OCI-LY7 (cell line): ENCODE measurements at regions not wholly inside any gene's neighbourhood (a gene's known extent, or its start where the extent isn't known, plus 50 kb on each side); places are given as distances from the start of the nearest gene placed in this dataset.

Experiments used
- BruUV-seq: library from RNA; stranded (reverse); fragments of 400-500 nt; replicated peaks from 2 replicates; lab custom pipeline; 2021; lab: Mats Ljungman, UMichigan
- CTCF ChIA-PET: fragments of 300-600 bp; sonication (Branson Sonifier 250); formaldehyde crosslinking; loops from one replicate; lab custom pipeline; 2022; ENCODE audit warnings: antibody characterized with exemption; ENCODE audit not compliant: unreplicated experiment; lab: Charles Lee
- POLR2A ChIA-PET: fragments of 300-600 bp; sonication (Branson Sonifier 250); formaldehyde crosslinking; loops from one replicate; lab custom pipeline; 2022; ENCODE audit warnings: antibody characterized with exemption; lab: Charles Lee
- DNase-seq: peaks from one replicate; pipeline ENCODE4 v3.0.0-alpha.2; 2015; ENCODE audit warnings: low spot score
- H2AFZ ChIP-seq: fragments of 200-600 bp; sonication (generic), shearing (Covaris generic); 2 replicates; pipeline ENCODE4 v1.6.1; 2014; ENCODE audit warnings: mild to moderate bottlenecking, antibody characterized with exemption, low read length, moderate library complexity
- H3K27ac ChIP-seq: fragments of 200-600 bp; sonication (generic); 2 replicates; pipeline ENCODE4 v1.5.1; 2014; ENCODE audit warnings: mixed run types, low read depth, mild to moderate bottlenecking, moderate library complexity, low read length, inconsistent platforms; ENCODE audit not compliant: poor library complexity, severe bottlenecking
- H3K36me3 ChIP-seq: fragments of 200-600 bp; sonication (generic); 2 replicates; pipeline ENCODE4 v1.6.1; 2014; ENCODE audit warnings: mild to moderate bottlenecking, antibody characterized with exemption, low read length, moderate library complexity, mixed read lengths; ENCODE audit not compliant: insufficient read depth
- H3K4me1 ChIP-seq: fragments of 200-600 bp; sonication (generic); 2 replicates; pipeline ENCODE4 v1.5.1; 2014; ENCODE audit warnings: mild to moderate bottlenecking, low read length; ENCODE audit not compliant: insufficient read depth, poor library complexity, severe bottlenecking
- H3K4me2 ChIP-seq: fragments of 200-600 bp; sonication (generic); 2 replicates; pipeline ENCODE4 v1.6.1; 2014; ENCODE audit warnings: mild to moderate bottlenecking, low read length
- H3K4me3 ChIP-seq: fragments of 200-600 bp; sonication (generic); 2 replicates; pipeline ENCODE4 v1.5.1; 2014; ENCODE audit warnings: mild to moderate bottlenecking, low read depth, low read length; ENCODE audit not compliant: poor library complexity, severe bottlenecking
- H3K79me2 ChIP-seq: fragments of 200-600 bp; sonication (generic); 2 replicates; pipeline ENCODE4 v1.6.1; 2016; ENCODE audit warnings: low read depth, mild to moderate bottlenecking, low read length, moderate library complexity, mixed read lengths; ENCODE audit not compliant: insufficient read depth
- H3K9me2 ChIP-seq: fragments of 200-600 bp; sonication (generic); 2 replicates; pipeline ENCODE4 v1.6.1; 2016; ENCODE audit warnings: mild to moderate bottlenecking, low read length, mixed read lengths; ENCODE audit not compliant: insufficient read depth
- H3K9me3 ChIP-seq: fragments of 200-600 bp; sonication (generic); 2 replicates; pipeline ENCODE4 v1.6.1; 2014; ENCODE audit warnings: mild to moderate bottlenecking, mixed run types, low read length, mixed read lengths
- H4K20me1 ChIP-seq: fragments of 200-600 bp; sonication (generic); 2 replicates; pipeline ENCODE4 v1.6.1; 2014; ENCODE audit warnings: mild to moderate bottlenecking, antibody characterized with exemption, low read length, moderate library complexity, mixed read lengths; ENCODE audit not compliant: insufficient read depth
- EZH2phosphoT487 ChIP-seq: fragments of 200-600 bp; sonication (generic); IDR thresholded peaks from 2 replicates; pipeline ENCODE4 v1.6.1; 2018; ENCODE audit warnings: low read depth, borderline replicate concordance, mild to moderate bottlenecking, mixed run types, antibody characterized with exemption, low read length, moderate library complexity, mixed read lengths
- intact Hi-C: fragments of 100-400 bp; cut with micrococcal nuclease; formaldehyde crosslinking; loops from one replicate; pipeline ENCODE4 v1.10.0; 2022; ENCODE audit not compliant: unreplicated experiment
- TF ChIP-seq, protein P1 (sequence below): fragments of 200-600 bp; sonication (generic); conservative IDR thresholded peaks from 2 replicates; pipeline ENCODE4 v1.5.1; 2014; ENCODE audit warnings: mild to moderate bottlenecking, antibody characterized with exemption, low read length, moderate library complexity, mixed read lengths

DNA sequence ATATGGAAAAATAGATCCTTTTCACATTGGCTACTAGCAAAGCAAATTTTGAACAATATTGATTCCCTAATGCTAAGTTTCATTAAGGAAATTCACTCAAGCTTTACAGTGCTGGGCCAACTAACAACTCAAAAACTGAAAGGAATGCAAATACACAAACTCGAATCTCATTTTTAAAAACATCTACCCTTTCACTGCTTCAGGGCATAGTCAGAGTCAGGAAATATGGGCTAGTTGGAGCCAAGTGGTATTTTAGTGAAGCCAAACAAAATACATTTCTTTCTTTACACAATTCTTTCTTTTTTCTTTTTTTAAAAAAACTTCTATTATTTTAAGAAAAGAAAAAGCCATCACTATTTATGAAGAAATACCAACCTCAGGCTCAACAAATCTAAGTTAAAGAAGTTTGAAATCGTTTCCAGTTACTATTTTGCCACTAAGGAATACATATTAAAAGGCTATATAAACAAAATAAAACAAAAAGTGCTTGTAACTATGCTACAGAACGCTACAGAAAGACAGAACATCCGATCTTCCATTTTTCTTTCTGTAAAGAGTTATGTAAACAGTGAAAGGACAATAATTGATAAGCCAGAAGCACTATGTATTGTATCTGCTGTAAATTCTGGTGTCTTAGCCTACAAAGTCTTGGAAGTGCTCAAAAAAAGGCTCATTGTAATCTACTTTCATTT lies 113.6 kb upstream of the STK17B start:
- no peaks in the 10 kb centered on the region; the same call in 1 of the 2 replicates for H3K9me3 ChIP-seq
- no peaks in the 10 kb centered on the region for H4K20me1 ChIP-seq
- BruUV-seq, result no TSS peak
- CTCF ChIA-PET, result interaction anchor here (0.7 kb wide), 1 partner anchor 21 kb away, joined by 3 read pairs; no protein-coding TSS in a partner anchor
- POLR2A ChIA-PET, result interaction anchor here (0.6 to 2.3 kb wide), 4 partner anchors 9 to 644 kb away, joined by 3 to 13 read pairs (median 5); no protein-coding TSS in a partner anchor
- no peak overlapping the region for H3K4me2 ChIP-seq
- H3K27ac ChIP-seq, result no peak overlapping the region
- H3K4me1 ChIP-seq, result peaks cover 12% of the 10 kb centered on the region
- intact Hi-C loops, result no loop called here
- no peak for DNase-seq
- no peak overlapping the region for H2AFZ ChIP-seq
- no peaks in the 10 kb centered on the region for H3K79me2 ChIP-seq
- H3K9me2 ChIP-seq, result no peaks in the 10 kb centered on the region
- TF ChIP-seq, protein P1, sequence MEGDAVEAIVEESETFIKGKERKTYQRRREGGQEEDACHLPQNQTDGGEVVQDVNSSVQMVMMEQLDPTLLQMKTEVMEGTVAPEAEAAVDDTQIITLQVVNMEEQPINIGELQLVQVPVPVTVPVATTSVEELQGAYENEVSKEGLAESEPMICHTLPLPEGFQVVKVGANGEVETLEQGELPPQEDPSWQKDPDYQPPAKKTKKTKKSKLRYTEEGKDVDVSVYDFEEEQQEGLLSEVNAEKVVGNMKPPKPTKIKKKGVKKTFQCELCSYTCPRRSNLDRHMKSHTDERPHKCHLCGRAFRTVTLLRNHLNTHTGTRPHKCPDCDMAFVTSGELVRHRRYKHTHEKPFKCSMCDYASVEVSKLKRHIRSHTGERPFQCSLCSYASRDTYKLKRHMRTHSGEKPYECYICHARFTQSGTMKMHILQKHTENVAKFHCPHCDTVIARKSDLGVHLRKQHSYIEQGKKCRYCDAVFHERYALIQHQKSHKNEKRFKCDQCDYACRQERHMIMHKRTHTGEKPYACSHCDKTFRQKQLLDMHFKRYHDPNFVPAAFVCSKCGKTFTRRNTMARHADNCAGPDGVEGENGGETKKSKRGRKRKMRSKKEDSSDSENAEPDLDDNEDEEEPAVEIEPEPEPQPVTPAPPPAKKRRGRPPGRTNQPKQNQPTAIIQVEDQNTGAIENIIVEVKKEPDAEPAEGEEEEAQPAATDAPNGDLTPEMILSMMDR, result no peak
- no peak for TF ChIP-seq EZH2phosphoT487
- H3K4me3 ChIP-seq, result no peak overlapping the region
- H3K36me3 ChIP-seq, result no peaks in the 10 kb centered on the region

DNA sequence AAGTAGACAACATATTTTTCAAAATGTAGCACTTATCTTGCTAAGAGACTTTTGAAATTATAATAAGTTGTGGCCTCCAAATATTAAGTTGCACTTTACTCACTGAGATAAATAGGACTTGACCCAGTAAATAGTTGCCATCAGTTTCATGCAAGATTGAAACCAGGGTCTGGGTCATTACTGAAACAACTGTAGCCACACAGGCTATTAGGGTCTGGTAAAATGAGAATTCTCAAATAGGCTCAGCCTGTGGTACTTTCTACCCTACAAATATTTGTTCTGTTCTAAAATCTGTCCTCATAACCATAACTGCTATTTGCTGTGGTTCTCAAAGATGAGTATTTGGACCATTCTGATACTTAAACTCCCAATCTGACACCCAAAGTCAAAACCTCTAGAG lies 115.4 kb upstream of the STK17B start:
- POLR2A ChIA-PET, result interaction anchor here (1.1 kb wide), 1 partner anchor 134 kb away, joined by 3 read pairs; no protein-coding TSS in a partner anchor
- Histone ChIP-seq H3K4me3 (no peak overlapping the region), H3K4me2 (no peak overlapping the region), H3K79me2 (no peaks in the 10 kb centered on the region), H3K4me1 (peaks cover 12% of the 10 kb centered on the region), H3K27ac (no peak overlapping the region), H2AFZ (no peak overlapping the region), H3K9me3 (no peaks in the 10 kb centered on the region; the same call in 1 of the 2 replicates), H3K36me3 (no peaks in the 10 kb centered on the region), H3K9me2 (no peaks in the 10 kb centered on the region), H4K20me1 (no peaks in the 10 kb centered on the region)
- DNase-seq, result no peak
- intact Hi-C loops, result no loop called here
- TF ChIP-seq, protein P1, result no peak
- TF ChIP-seq EZH2phosphoT487, result no peak
- CTCF ChIA-PET, result no interaction called here
- BruUV-seq, result no TSS peak

DNA sequence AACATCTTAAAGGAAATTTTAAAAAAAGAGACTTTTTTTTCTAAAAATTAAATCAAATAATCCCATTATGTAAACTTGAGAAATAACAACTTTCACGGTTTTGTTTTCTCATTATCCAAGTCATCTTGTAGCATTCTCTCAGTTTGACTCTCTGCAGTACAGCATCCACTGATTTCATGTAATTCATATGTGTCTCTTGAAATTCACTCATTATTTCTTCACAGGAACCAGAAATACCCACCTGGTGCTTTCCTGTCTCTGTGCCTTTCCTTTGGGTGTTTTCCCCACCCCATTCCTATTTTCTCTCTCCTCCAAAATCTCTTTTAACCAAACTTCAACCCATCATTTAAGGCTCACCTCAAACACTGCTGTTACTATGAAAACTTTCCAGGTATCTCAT lies 116.1 kb upstream of the STK17B start:
- Histone ChIP-seq H3K9me3 (no peaks in the 10 kb centered on the region), H2AFZ (no peak overlapping the region), H4K20me1 (no peaks in the 10 kb centered on the region), H3K27ac (no peak overlapping the region), H3K9me2 (no peaks in the 10 kb centered on the region), H3K36me3 (no peaks in the 10 kb centered on the region), H3K79me2 (no peaks in the 10 kb centered on the region), H3K4me1 (peaks cover 12% of the 10 kb centered on the region), H3K4me3 (no peak overlapping the region), H3K4me2 (no peak overlapping the region)
- ChIA-PET CTCF (no interaction called here), POLR2A (no interaction called here)
- TF ChIP-seq, protein P1, result no peak
- TF ChIP-seq EZH2phosphoT487, result no peak
- intact Hi-C loops, result no loop called here
- no TSS peak for BruUV-seq
- DNase-seq, result no peak
